OCI-LY3 (cell line): ENCODE measurements at regions not wholly inside any gene's neighbourhood (a gene's known extent, or its start where the extent isn't known, plus 50 kb on each side); places are given as distances from the start of the nearest gene placed in this dataset.

Experiments used
- EZH2phosphoT487 ChIP-seq: fragments of 200-600 bp; shearing (Covaris generic); IDR thresholded peaks from 2 replicates; pipeline ENCODE4 v1.6.1; 2018; ENCODE audit warnings: antibody characterized with exemption, mixed run types, low read depth
- TF ChIP-seq, protein P1 (sequence below): fragments of 200-600, 300-600 bp; sonication (generic); IDR thresholded peaks from 2 replicates; pipeline ENCODE4 v1.5.1; 2014; ENCODE audit warnings: antibody characterized with exemption, low read length, low read depth

DNA sequence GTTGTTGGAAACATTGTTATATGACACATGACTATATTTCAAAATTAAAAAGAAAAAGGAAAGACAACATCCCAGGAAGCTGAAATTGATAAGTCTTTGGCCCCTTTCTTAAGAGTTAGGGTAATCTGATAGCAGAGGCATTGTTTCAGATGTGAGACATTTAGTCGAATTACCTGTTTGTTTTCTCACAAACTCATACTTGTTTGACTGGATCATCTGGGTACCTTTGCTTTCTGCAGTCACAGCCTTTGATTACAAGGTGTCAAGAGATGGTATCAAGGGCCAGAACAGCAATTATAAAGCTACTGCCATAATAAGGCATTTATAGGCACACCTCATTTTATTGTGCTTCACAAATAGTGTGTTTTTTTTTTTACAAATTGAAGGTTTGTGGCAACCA is 136.3 kb downstream of the DUSP10 start:
- TF ChIP-seq, protein P1, sequence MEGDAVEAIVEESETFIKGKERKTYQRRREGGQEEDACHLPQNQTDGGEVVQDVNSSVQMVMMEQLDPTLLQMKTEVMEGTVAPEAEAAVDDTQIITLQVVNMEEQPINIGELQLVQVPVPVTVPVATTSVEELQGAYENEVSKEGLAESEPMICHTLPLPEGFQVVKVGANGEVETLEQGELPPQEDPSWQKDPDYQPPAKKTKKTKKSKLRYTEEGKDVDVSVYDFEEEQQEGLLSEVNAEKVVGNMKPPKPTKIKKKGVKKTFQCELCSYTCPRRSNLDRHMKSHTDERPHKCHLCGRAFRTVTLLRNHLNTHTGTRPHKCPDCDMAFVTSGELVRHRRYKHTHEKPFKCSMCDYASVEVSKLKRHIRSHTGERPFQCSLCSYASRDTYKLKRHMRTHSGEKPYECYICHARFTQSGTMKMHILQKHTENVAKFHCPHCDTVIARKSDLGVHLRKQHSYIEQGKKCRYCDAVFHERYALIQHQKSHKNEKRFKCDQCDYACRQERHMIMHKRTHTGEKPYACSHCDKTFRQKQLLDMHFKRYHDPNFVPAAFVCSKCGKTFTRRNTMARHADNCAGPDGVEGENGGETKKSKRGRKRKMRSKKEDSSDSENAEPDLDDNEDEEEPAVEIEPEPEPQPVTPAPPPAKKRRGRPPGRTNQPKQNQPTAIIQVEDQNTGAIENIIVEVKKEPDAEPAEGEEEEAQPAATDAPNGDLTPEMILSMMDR, result no peak
- TF ChIP-seq EZH2phosphoT487, result no peak
